RWPE2 (cell line): ENCODE measurements at regions not wholly inside any gene's neighbourhood (a gene's known extent, or its start where the extent isn't known, plus 50 kb on each side); places are given as distances from the start of the nearest gene placed in this dataset.

Experiments
- ATAC-seq: fragments of 200-7000 bp; cut with Tn5 transposase; 3 replicates; pipeline ENCODE4 v1.9.1; 2021; ENCODE audit warnings: low read depth
- DNase-seq: peaks from one replicate; pipeline ENCODE4 v3.0.0-alpha.2; 2020; ENCODE audit warnings: low spot score
- H3K27ac ChIP-seq: fragments of 450-650 bp; 2 replicates; pipeline ENCODE4 v1.5.1; 2017; ENCODE audit warnings: mild to moderate bottlenecking; ENCODE audit not compliant: poor library complexity, severe bottlenecking
- H3K27me3 ChIP-seq: fragments of 250-450 bp; sonication (Bioruptor Pico); 2 replicates; pipeline ENCODE4 v1.5.1; 2021; ENCODE audit warnings: mild to moderate bottlenecking, moderate library complexity; ENCODE audit not compliant: insufficient read depth, poor library complexity, severe bottlenecking
- H3K36me3 ChIP-seq: fragments of 250-450 bp; sonication (Bioruptor Pico); 2 replicates; pipeline ENCODE4 v1.5.1; 2020; ENCODE audit warnings: low read depth, mild to moderate bottlenecking, moderate library complexity
- H3K4me1 ChIP-seq: fragments of 250-450 bp; sonication (Bioruptor Pico); 2 replicates; pipeline ENCODE4 v1.5.1; 2021; ENCODE audit warnings: mild to moderate bottlenecking, moderate library complexity; ENCODE audit not compliant: insufficient read depth, poor library complexity, severe bottlenecking
- H3K4me3 ChIP-seq: fragments of 250-450 bp; sonication (Bioruptor Pico); 2 replicates; pipeline ENCODE4 v1.5.1; 2021; ENCODE audit warnings: mild to moderate bottlenecking, moderate library complexity; ENCODE audit not compliant: severe bottlenecking
- H3K9me3 ChIP-seq: fragments of 250-450 bp; sonication (Bioruptor Pico); 2 replicates; pipeline ENCODE4 v1.5.1; 2021; ENCODE audit warnings: mild to moderate bottlenecking, moderate library complexity; ENCODE audit not compliant: severe bottlenecking
- TF ChIP-seq, protein P1 (sequence below): fragments of 450-650 bp; IDR thresholded peaks from one replicate; pipeline ENCODE4 v1.5.1; 2017; ENCODE audit warnings: mild to moderate bottlenecking, moderate library complexity; ENCODE audit not compliant: poor library complexity, severe bottlenecking

DNA sequence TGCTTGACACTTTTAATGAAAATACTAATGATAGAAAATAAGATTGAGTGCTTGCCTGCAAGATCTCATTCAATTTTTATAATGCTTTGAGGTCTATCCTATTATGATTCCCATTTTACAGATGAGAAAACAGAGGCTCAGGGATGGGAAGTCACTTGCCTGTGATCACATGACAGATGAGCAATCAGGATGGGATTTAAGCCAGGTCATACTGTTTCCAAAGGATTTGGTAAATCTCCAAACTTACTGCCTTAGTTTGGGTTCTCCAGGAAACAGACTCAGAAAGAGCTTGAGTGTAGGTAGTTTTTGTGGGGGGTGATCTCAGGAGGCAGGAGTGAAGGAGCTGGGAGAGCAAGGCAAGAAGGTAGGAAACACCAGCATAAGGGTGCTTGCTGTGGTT, 456.3 kb downstream of the MAFB start:
- no peak for ATAC-seq

DNA sequence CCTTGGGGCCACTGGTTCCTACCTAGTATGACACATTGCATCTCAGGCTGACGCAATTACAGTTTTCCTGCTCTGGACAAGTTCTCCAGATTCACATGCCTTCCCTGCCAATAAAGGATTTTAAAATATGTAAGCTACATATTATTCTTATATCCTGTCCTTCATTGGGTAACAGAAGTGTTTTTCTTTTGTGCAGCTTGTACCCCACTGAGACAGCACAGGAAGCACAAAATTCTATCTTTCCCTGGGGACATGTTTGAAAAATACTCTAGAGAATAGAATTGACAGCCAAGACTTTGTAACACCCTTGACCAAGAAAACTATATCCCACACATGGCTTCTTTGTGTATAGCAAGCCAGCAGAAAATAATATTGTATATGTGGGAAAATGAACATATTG, 456.8 kb downstream of the MAFB start:
- Histone ChIP-seq H3K36me3 (no peaks in the 10 kb centered on the region), H3K27ac (no peak overlapping the region), H3K4me3 (no peak overlapping the region), H3K27me3 (peaks cover 4% of the 10 kb centered on the region), H3K4me1 (no peaks in the 10 kb centered on the region), H3K9me3 (no peaks in the 10 kb centered on the region)
- TF ChIP-seq, protein P1, sequence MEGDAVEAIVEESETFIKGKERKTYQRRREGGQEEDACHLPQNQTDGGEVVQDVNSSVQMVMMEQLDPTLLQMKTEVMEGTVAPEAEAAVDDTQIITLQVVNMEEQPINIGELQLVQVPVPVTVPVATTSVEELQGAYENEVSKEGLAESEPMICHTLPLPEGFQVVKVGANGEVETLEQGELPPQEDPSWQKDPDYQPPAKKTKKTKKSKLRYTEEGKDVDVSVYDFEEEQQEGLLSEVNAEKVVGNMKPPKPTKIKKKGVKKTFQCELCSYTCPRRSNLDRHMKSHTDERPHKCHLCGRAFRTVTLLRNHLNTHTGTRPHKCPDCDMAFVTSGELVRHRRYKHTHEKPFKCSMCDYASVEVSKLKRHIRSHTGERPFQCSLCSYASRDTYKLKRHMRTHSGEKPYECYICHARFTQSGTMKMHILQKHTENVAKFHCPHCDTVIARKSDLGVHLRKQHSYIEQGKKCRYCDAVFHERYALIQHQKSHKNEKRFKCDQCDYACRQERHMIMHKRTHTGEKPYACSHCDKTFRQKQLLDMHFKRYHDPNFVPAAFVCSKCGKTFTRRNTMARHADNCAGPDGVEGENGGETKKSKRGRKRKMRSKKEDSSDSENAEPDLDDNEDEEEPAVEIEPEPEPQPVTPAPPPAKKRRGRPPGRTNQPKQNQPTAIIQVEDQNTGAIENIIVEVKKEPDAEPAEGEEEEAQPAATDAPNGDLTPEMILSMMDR, result no peak
- ATAC-seq (no peak), DNase-seq (no peak)

More for the DNA sequence above, 456.3 kb downstream of the MAFB start:
- Histone ChIP-seq H3K36me3 (no peaks in the 10 kb centered on the region), H3K4me1 (no peaks in the 10 kb centered on the region), H3K9me3 (no peaks in the 10 kb centered on the region), H3K27me3 (peaks cover 8% of the 10 kb centered on the region), H3K4me3 (no peak overlapping the region), H3K27ac (no peak overlapping the region)
- no peak for DNase-seq
- TF ChIP-seq, protein P1, result no peak

DNA sequence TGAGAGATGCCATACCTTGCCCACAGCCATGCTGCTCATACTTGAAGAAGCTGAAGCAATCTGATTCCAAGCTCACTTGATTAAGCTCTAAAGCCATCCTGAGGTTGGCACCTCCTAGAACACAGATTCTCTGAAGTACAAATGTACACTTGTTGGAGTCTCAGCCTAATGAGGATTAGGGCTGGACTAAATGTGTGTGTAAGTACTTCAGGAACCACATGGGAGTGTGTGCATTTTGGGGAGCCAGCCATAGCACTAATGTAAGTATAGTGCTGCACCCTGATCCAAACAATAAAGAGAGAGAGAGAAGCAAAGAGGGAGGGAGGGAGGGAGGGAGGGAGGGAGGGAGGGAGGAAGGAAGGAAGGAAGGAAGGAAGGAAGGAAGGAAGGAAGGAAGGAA, 458.6 kb downstream of the MAFB start:
- Histone ChIP-seq H3K4me1 (no peaks in the 10 kb centered on the region), H3K36me3 (no peaks in the 10 kb centered on the region), H3K27me3 (peaks cover 4% of the 10 kb centered on the region), H3K27ac (no peak overlapping the region), H3K4me3 (no peak overlapping the region), H3K9me3 (no peaks in the 10 kb centered on the region)
- TF ChIP-seq, protein P1, result no peak
- ATAC-seq (no peak), DNase-seq (no peak)

DNA sequence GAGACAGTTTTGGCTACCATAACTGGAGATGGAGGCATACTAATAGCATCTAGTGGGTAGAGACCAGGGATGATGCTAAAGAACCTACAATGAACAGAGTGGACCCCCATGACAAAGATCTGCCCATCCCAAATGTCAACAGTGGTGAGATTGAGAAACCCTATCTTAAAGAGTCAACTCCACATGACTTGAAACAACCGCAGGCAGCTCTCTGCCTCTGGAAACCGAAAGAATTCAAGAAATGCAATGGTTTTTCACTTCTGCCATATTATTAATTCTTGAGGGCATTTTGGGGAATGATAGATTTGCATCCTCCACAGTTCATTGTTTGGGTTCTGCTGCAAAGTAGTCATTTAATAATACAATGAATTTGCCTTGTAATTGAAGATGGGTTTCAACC, 463.4 kb downstream of the MAFB start:
- H3K27ac ChIP-seq, result no peak overlapping the region
- DNase-seq (no peak), ATAC-seq (no peak)
- H3K4me3 ChIP-seq, result no peak overlapping the region
- no peaks in the 10 kb centered on the region for H3K4me1 ChIP-seq
- no peaks in the 10 kb centered on the region for H3K36me3 ChIP-seq
- no peaks in the 10 kb centered on the region for H3K9me3 ChIP-seq
- no peaks in the 10 kb centered on the region for H3K27me3 ChIP-seq
- TF ChIP-seq, protein P1, result no peak

DNA sequence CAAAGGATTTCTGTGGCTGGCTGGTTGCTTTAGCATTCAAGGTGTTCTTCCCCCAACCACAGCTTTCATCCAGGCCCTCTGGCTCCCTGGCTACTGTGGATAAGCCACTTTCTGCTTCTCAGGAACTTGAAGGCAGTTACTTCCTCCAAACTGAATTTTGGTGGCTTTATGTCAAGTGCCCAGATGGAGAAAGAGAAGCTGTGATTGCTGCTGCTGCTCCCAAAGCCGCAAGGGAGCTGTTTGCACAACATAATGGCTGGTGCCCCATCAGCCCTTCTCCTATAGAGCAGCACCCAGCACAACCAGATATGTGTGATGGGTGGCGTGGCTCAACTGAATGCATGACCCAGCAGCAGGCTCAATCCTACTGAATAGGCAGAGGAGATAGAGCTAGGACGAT, 465.2 kb downstream of the MAFB start:
- Histone ChIP-seq H3K4me1 (no peaks in the 10 kb centered on the region), H3K4me3 (no peak overlapping the region), H3K36me3 (no peaks in the 10 kb centered on the region), H3K27me3 (no peaks in the 10 kb centered on the region), H3K27ac (no peak overlapping the region), H3K9me3 (no peaks in the 10 kb centered on the region)
- TF ChIP-seq, protein P1, result no peak
- DNase-seq, result no peak
- ATAC-seq, result no peak
